GM18909 (cell line): ENCODE measurements at regions not wholly inside any gene's neighbourhood (a gene's known extent, or its start where the extent isn't known, plus 50 kb on each side); places are given as distances from the start of the nearest gene placed in this dataset.

Source experiments
- ATAC-seq: cut with Tn5 transposase; IDR thresholded peaks from one replicate; pipeline ENCODE4 v1.9.1; 2021; ENCODE audit warnings: mild to moderate bottlenecking; ENCODE audit not compliant: unreplicated experiment, poor library complexity

- no peak for ATAC-seq
These were observed 68.6 kb upstream of the ERRFI1 start for GRCh38 chr1:8094481-8095241.

GRCh38 chr1:8093221-8093980, 67.3 kb upstream of the ERRFI1 start:
- ATAC-seq = no peak

GRCh38 chr1:8092657-8093056, 66.5 kb upstream of the ERRFI1 start:
- ATAC-seq = no peak

GRCh38 chr1:8091691-8092090, 65.6 kb upstream of the ERRFI1 start:
- no peak for ATAC-seq

- no peak for ATAC-seq
These were observed 64.2 kb upstream of the ERRFI1 start for GRCh38 chr1:8090241-8090702.

GRCh38 chr1:8089535-8090228, 63.6 kb upstream of the ERRFI1 start:
- ATAC-seq = no peak

GRCh38 chr1:8086055-8086454, 59.9 kb upstream of the ERRFI1 start:
- no peak for ATAC-seq

- no peak for ATAC-seq
These were observed 58.8 kb upstream of the ERRFI1 start for GRCh38 chr1:8084913-8085312.

GRCh38 chr1:8083739-8084484, 57.8 kb upstream of the ERRFI1 start:
- ATAC-seq = no peak

GRCh38 chr1:8082945-8083344, 56.8 kb upstream of the ERRFI1 start:
- no peak for ATAC-seq

- ATAC-seq = no peak
These were observed 52.1 kb upstream of the ERRFI1 start for GRCh38 chr1:8078176-8078671.

- no peak for ATAC-seq
These were observed 51.5 kb upstream of the ERRFI1 start for GRCh38 chr1:8077602-8078001.

GRCh38 chr1:8077120-8077573, 51.0 kb upstream of the ERRFI1 start:
- no peak for ATAC-seq

GRCh38 chr1:8076176-8076575, 50.1 kb upstream of the ERRFI1 start:
- ATAC-seq = no peak
